Activated gamma-delta T cell (primary cell): ENCODE measurements at regions not wholly inside any gene's neighbourhood (a gene's known extent, or its start where the extent isn't known, plus 50 kb on each side); places are given as distances from the start of the nearest gene placed in this dataset.
"Not testable (repeated sequence)": the region's sequence is repeated elsewhere in the genome, so short reads cannot be mapped to it uniquely, and the experiment has no call there.

Experiments
- DNase-seq: peaks from one replicate; lab custom pipeline; 2025; lab: John Stamatoyannopoulos, UW

GRCh38 chr1:38505944-38506343, 353.6 kb downstream of the RRAGC start:
- no peak for DNase-seq

- DNase-seq = no peak
Measured at GRCh38 chr1:38502758-38503157, 356.8 kb downstream of the RRAGC start.

GRCh38 chr1:38500891-38501290, 358.7 kb downstream of the RRAGC start:
- DNase-seq = no peak

GRCh38 chr1:38500352-38500751, 359.2 kb downstream of the RRAGC start:
- no peak for DNase-seq

GRCh38 chr1:38498686-38499085, 360.9 kb downstream of the RRAGC start:
- no peak for DNase-seq

GRCh38 chr1:38497921-38498656, 361.5 kb downstream of the RRAGC start:
- DNase-seq = no peak

GRCh38 chr1:38493306-38493705, 366.3 kb downstream of the RRAGC start:
- DNase-seq = not testable (repeated sequence)

- no peak for DNase-seq
Measured at GRCh38 chr1:38489844-38490270, 369.7 kb downstream of the RRAGC start.

- no peak for DNase-seq
Measured at GRCh38 chr1:38488162-38488898, 371.2 kb downstream of the RRAGC start.

- no peak for DNase-seq
Measured at GRCh38 chr1:38487396-38487795, 372.2 kb downstream of the RRAGC start.

GRCh38 chr1:38486085-38486484, 373.5 kb downstream of the RRAGC start:
- no peak for DNase-seq

- DNase-seq = no peak
Measured at GRCh38 chr1:38481871-38482826, 377.4 kb downstream of the RRAGC start.

GRCh38 chr1:38479662-38480061, 379.9 kb downstream of the RRAGC start:
- DNase-seq = not testable (repeated sequence)

- DNase-seq = no peak
Measured at GRCh38 chr1:38477811-38478210, 381.8 kb downstream of the RRAGC start.

GRCh38 chr1:38476850-38477178, 382.8 kb downstream of the RRAGC start:
- DNase-seq = no peak

- no peak for DNase-seq
Measured at GRCh38 chr1:38476111-38476849, 383.3 kb downstream of the RRAGC start.

GRCh38 chr1:38475624-38476005, 384.0 kb downstream of the RRAGC start:
- DNase-seq = no peak

GRCh38 chr1:38474738-38475623, 384.6 kb downstream of the RRAGC start:
- no peak for DNase-seq

GRCh38 chr1:38466487-38466886, 393.1 kb downstream of the RRAGC start:
- DNase-seq = no peak

GRCh38 chr1:38465460-38465859, 394.1 kb downstream of the RRAGC start:
- no peak for DNase-seq
